Stomach (tissue), 8 donors: ENCODE measurements at regions not wholly inside any gene's neighbourhood (a gene's known extent, or its start where the extent isn't known, plus 50 kb on each side); places are given as distances from the start of the nearest gene placed in this dataset.

Experiments
- DNase-seq, 2 donors: peaks; one replicate each; pipeline versions ENCODE4 v3.0.0 to v3.0.0-alpha.2; 2013 to 2019
- H3K27ac ChIP-seq, 5 donors: fragments of 200-600 bp in 4 of 5; sonication (generic) in 4 of 5; one replicate each; pipeline ENCODE4 v1.5.1; 2013 to 2019; ENCODE audit warnings: mild to moderate bottlenecking in 1 of 5, moderate library complexity in 1 of 5
- H3K27me3 ChIP-seq, 3 donors: fragments of 200-600 bp; sonication (generic); one replicate each; pipeline ENCODE4 v1.5.1; 2017 to 2019; ENCODE audit warnings: mixed run types in 1 of 3
- H3K36me3 ChIP-seq, 4 donors: fragments of 200-600 bp; sonication (generic); 1 replicate in 3 of 4; 2 replicates in 1 of 4; pipeline ENCODE4 v1.5.1; 2016 to 2019
- H3K4me1 ChIP-seq, 4 donors: fragments of 200-600 bp; sonication (generic); one replicate each; pipeline ENCODE4 v1.5.1; 2016 to 2019
- H3K4me3 ChIP-seq, 4 donors: fragments of 200-600 bp; sonication (generic) in 3 of 4; one replicate each; pipeline ENCODE4 v1.5.1; 2016 to 2019; ENCODE audit warnings: mild to moderate bottlenecking in 1 of 4
- H3K9me3 ChIP-seq, 4 donors: fragments of 200-600 bp; sonication (generic); one replicate each; pipeline ENCODE4 v1.5.1; 2016 to 2019
- EP300 ChIP-seq: sonication (generic); formaldehyde crosslinking; IDR thresholded peaks from one replicate; pipeline ENCODE4 v1.6.1; 2017; ENCODE audit warnings: antibody characterized with exemption
- POLR2A ChIP-seq, 4 donors: fragments of 450-650 bp; IDR thresholded peaks; one replicate each; pipeline ENCODE4 v1.6.1; 2016; ENCODE audit warnings: antibody characterized with exemption in 4 of 4, control low read depth in 2 of 4, mild to moderate bottlenecking in 1 of 4, moderate library complexity in 1 of 4
- POLR2AphosphoS5 ChIP-seq, 3 donors: sonication (generic); formaldehyde crosslinking; IDR thresholded peaks; one replicate each; pipeline ENCODE4 v1.6.1; 2016; ENCODE audit warnings: antibody characterized with exemption in 3 of 3
- WGBS, 5 donors: extraction: QIAGEN DNeasy Blood & Tissue Kit in 3 of 5; methylation state at CpG; one replicate each; pipeline versions ENCODE4 v1.1.5 to v1.1.7; 2013 to 2018; 5-methylcytosine and 5-hydroxymethylcytosine counted together
- intact Hi-C: fragments of 100-400 bp; cut with DNase I; formaldehyde crosslinking; loops from one replicate; pipeline ENCODE4 v1.15.1; 2023; ENCODE audit warnings: low total_unique reads
- TF ChIP-seq, protein P1 (sequence below), 7 experiments: fragments of 450-650 bp in 4 of 7; fragments of 200-600 bp in 3 of 7; sonication (generic) in 3 of 7; IDR thresholded peaks; one replicate each; pipeline ENCODE4 v1.5.1; 2016 to 2019; ENCODE audit warnings: antibody characterized with exemption in 7 of 7, control low read depth in 2 of 7, mild to moderate bottlenecking in 1 of 7
- donor health status: healthy with polysubstance abuse.
- donor health status: Bipolar disorder and iron deficiency.
- donor health status: healthy.

DNA sequence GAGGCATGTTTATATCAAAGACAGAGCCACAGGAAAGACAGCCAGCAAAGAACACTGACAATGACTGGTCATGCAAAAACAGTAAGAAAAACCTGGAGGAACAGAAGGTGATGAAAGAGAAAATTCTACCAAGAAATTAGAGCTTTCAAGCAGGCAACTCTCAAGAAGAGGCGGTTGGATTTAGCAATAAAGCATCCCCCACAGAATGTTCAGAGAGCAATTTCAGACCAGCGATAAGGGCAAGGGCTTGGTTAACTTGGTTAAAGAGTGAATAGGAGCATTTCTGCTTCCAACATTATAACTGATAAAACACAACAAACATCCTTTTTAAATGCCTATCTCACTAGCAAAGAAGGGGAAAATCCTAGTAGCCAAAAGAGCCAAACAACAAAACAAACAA is 68.0 kb upstream of the NCKAP5 start:
- Histone ChIP-seq H3K4me3 (no peak overlapping the region), H3K36me3 (no peaks in the 10 kb centered on the region), H3K27ac (no peak overlapping the region), H3K4me1 (no peaks in the 10 kb centered on the region), H3K9me3 (no peaks in the 10 kb centered on the region), H3K27me3 (no peaks in the 10 kb centered on the region)
- DNase-seq, result no peak
- WGBS, 5 donors, result 86 to 97% (median 92%) methylated on average over 2 of the region's 2 CpGs
- TF ChIP-seq POLR2AphosphoS5 (IDR thresholded peaks at IDR 0.05) (no peak), EP300 (no peak), POLR2A (IDR thresholded peaks at IDR 0.05) (no peak)
- TF ChIP-seq, protein P1, sequence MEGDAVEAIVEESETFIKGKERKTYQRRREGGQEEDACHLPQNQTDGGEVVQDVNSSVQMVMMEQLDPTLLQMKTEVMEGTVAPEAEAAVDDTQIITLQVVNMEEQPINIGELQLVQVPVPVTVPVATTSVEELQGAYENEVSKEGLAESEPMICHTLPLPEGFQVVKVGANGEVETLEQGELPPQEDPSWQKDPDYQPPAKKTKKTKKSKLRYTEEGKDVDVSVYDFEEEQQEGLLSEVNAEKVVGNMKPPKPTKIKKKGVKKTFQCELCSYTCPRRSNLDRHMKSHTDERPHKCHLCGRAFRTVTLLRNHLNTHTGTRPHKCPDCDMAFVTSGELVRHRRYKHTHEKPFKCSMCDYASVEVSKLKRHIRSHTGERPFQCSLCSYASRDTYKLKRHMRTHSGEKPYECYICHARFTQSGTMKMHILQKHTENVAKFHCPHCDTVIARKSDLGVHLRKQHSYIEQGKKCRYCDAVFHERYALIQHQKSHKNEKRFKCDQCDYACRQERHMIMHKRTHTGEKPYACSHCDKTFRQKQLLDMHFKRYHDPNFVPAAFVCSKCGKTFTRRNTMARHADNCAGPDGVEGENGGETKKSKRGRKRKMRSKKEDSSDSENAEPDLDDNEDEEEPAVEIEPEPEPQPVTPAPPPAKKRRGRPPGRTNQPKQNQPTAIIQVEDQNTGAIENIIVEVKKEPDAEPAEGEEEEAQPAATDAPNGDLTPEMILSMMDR (IDR thresholded peaks at IDR 0.05), result no peak
- intact Hi-C loops, result no loop called here

DNA sequence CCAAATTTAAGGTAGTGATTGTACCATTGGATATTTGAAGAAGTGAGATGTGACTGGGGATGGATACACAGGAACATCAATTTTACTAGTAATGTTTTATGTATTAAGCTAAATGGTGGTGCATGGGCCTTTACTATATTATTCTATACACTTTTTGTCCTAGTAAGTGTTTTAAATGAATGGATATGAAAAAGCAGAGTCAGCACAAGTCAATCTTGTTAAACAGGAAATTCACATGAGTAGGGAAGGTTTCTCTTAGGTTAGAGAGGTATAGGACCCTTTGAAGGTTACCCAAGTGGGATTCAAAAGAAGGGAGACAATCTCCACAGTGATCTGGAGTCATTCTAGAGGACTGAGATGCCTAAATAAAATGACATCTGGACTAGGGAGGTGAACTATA is 71.8 kb upstream of the NCKAP5 start:
- H3K27ac ChIP-seq, result no peak overlapping the region
- intact Hi-C loops, result no loop called here
- TF ChIP-seq POLR2AphosphoS5 (IDR thresholded peaks at IDR 0.05) (no peak), POLR2A (IDR thresholded peaks at IDR 0.05) (no peak), EP300 (no peak)
- TF ChIP-seq, protein P1 (IDR thresholded peaks at IDR 0.05), result no peak
- H3K4me1 ChIP-seq, result no peaks in the 10 kb centered on the region
- H3K27me3 ChIP-seq, result no peaks in the 10 kb centered on the region
- H3K9me3 ChIP-seq, result no peaks in the 10 kb centered on the region
- no peaks in the 10 kb centered on the region for H3K36me3 ChIP-seq
- no peak for DNase-seq
- H3K4me3 ChIP-seq, result no peak overlapping the region

DNA sequence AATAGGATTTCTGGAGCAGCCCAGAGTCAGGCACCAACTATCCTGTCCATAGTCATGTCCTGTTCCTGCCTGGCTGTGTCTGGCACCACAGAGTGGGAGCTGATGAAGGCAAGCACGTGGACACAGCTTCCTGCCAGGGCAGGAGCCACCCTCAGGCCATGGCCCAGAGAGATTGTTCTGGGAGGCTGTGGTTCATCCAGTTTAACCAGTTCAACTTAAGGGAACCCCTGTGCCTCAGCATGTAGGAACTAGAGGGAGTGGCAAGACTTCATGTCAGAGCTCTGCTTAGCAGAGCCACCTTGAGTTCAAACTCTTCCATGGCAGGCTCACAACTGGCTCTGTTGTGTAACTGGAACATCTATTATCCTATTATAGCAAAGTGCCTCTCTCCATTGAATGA is 73.2 kb upstream of the NCKAP5 start:
- peak; percentile 44 to 47 for DNase-seq
- H3K36me3 ChIP-seq, result no peaks in the 10 kb centered on the region
- TF ChIP-seq EP300, result no peak
- TF ChIP-seq POLR2AphosphoS5 (IDR thresholded peaks at IDR 0.05), result peak in 2 of 3 donors; percentile 11 to 21
- no peak for TF ChIP-seq POLR2A (IDR thresholded peaks at IDR 0.05)
- TF ChIP-seq, protein P1 (IDR thresholded peaks at IDR 0.05), result peak in 1 of 7 experiments; percentile 15
- intact Hi-C loops, result no loop called here
- H3K27ac ChIP-seq, result no peak overlapping the region
- H3K4me3 ChIP-seq, result no peak overlapping the region
- no peaks in the 10 kb centered on the region for H3K27me3 ChIP-seq
- WGBS, 5 donors, result 22 to 38% (median 26%) methylated on average over 1 of the region's 1 CpG
- H3K9me3 ChIP-seq, result no peaks in the 10 kb centered on the region
- no peaks in the 10 kb centered on the region for H3K4me1 ChIP-seq

DNA sequence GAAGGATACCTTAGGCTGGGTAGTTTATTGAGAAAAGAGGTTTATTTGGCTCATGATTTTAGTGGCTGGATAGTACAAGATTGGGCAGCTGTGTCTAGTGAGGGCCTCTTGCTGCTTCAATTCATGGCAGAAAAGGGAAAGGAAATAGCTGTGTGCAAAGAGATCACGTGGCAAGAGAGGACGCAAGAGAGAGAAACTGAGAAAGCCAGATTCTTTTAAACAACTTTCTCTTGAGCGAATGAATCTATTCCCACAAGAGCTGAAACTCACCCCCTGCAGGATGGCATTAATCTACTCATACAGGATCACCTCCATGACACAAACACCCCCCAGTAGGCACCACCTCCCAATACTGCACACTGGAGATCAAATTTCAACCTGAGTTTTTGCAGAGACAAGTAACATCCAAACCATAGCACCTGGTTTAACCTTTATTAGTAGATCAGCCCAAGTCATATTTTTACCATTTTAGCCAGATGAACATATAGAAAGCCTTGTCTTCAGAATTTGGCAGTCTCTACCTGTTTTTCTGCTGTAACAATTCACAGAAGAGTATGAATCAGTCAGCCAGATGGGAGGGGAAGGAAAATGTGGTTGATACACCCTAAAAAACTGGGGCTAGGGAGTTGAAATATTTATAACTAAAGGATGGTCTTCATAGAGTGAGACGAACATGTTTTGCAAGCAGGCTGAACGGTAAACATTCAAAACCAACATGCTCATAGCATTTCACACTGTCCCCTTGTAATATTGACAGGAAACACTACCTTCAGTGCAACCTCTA is 73.9 kb upstream of the NCKAP5 start:
- no peaks in the 10 kb centered on the region for H3K36me3 ChIP-seq
- intact Hi-C loops, result no loop called here
- H3K4me3 ChIP-seq, result no peak overlapping the region
- DNase-seq, result no peak
- H3K9me3 ChIP-seq, result no peaks in the 10 kb centered on the region
- H3K27me3 ChIP-seq, result no peaks in the 10 kb centered on the region
- no peak overlapping the region for H3K27ac ChIP-seq
- TF ChIP-seq, protein P1 (IDR thresholded peaks at IDR 0.05), result no peak
- no peak for TF ChIP-seq EP300
- TF ChIP-seq POLR2A (IDR thresholded peaks at IDR 0.05), result no peak
- TF ChIP-seq POLR2AphosphoS5 (IDR thresholded peaks at IDR 0.05), result no peak
- no peaks in the 10 kb centered on the region for H3K4me1 ChIP-seq
- 67 to 80% (median 76%) methylated on average over 5 of the region's 5 CpGs for WGBS, 5 donors
